ENCODE measurements at regions not wholly inside any gene's neighbourhood (a gene's known extent, or its start where the extent isn't known, plus 50 kb on each side); places are given as distances from the start of the nearest gene placed in this dataset.

DNA sequence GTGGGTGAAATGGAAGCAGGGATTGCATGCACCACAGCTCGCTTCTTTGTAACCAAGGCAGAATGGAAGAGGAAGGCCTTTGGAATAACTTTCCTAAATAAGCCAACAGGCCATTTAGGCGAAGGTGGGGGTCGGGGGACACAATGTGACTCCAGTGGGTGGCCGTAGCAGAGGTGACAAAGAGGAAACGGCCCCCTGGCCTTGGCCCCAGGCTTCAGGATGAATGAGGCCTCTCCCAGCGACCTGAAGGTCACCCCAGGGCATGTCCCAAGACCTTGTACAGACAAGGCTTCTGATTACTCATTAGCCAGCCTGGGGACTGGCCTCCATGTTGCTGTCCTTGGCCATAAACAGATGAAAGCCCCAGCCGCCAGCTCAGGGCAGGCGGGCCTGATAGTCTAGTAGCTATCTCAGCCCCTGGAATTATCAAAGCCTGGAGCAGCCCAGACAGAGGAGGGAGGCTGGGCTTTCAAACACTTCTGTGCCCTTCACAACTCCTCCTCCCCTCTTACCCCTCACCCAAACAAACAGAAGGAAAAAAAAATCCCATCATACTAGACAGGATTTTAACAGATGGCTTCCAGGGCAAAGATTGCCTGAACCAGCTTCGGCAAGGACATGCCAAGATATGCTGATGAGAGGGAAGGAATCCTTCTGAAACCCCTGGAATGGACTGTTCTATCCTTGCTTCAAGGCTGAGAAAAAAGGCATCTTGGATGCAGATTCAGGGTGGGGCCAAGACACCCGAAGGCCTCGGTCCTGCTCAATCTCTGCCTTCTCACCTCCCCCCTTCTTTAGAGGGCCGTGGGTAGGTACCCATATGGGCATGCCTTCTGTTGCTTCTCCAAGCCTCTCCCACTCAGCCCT is 142.3 kb upstream of the PARP11 start:
- DNase-seq (ENCODE audit: low spot score), result no peak

DNA sequence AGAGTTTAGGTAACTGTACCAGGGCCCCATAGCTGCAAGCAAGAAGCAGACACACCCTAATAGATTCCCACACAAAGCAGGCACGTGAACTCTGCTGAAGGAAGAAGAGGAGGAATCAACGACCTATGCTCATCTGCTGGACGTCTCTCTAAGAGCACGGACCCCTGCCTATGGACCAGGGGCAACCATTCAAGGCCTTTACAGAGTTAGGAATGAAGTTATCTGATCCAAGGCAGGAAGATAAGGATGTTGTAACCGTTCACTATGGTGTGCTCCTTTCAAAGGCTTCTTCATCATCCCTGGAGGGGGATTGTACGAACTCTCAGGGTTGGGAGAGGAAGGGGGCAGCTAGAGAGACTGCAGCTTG is 141.6 kb upstream of the PARP11 start:
- no peak for DNase-seq (ENCODE audit: low spot score)

DNA sequence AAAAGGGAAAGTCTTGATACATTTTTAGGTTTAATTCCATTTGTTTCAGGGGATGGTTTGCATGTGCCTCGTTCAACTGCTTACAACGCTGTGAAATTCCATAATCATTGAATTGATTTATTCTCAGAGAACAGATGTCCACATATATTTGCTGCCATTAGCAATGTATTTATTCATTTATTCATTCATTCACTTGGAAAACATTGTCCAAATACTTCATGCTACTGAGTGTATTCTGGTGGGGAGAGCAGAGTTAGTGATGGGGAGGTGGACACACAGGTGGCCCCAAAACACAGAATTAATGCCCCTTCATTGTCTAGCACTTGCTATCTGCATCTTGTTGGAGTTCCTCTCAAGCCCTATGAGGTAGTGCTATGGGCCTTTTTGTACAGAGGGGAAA is 141.2 kb upstream of the PARP11 start:
- no peak for DNase-seq (ENCODE audit: low spot score)

DNA sequence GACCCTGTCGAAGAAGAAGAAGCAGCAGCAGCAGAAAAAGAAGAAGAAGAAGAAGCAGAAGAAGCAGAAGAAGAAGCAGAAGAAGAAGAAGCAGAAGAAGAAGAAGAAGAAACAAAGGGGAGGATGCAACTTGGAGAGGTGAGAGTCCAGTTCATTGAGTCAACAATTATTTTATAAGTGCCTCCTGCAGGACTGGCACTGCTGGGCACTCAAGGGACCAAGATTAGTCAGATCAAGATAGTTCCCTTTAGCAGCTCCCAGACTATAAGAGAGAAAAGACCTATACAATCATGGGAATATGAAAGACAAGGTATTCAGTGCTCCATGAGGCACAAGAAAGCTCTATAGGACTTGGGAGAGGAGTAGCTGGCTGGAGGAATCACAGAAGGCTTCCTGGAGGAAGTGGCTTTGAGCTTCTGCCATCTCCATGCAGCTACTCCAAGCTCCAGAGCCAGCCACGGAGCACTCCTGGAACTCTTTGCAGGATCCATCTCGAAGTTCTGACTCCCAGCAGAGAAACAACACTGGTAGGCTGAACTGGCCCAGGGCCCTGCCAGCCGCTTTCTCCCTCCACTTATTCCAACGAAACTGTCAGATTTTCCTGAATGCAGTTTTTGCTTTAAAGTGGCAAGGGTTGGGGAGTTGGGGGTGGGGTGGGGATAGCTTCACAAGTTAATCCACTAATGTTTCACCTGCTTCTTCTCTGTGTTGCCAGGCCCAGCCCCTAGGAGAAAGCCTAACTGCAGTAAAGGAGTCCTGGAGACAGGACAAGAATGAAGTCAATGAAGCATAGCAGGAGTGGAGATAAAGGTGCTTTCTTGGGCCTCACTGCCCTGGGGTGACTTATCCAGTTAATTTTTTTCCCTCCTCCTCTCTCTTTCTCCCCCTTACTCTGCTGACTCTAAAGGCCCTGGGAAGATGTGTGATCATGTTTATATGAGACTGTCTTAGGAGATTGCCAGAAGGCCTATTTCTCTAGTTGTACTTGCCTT is 140.1 kb upstream of the PARP11 start:
- DNase-seq (ENCODE audit: low spot score), result no peak

DNA sequence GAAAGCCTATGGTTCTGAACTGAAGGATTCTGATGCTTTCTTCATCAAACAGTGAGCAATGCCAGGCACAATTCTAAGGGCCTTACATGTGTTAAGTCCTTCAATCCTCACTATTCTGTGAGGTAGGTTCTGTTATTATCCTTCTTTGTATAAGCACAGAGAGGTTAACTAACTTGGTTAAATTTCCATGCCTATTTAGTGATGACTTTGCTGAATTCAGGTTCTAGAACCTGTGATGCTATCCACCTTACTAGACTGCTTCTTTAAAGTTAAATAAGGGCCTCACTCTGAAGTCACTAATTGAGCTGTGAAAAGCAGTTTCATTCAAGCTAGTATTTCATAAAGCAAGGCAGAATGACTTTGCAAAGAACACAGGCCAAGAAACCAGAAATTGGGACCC is 138.9 kb upstream of the PARP11 start:
- no peak for DNase-seq (ENCODE audit: low spot score)

DNA sequence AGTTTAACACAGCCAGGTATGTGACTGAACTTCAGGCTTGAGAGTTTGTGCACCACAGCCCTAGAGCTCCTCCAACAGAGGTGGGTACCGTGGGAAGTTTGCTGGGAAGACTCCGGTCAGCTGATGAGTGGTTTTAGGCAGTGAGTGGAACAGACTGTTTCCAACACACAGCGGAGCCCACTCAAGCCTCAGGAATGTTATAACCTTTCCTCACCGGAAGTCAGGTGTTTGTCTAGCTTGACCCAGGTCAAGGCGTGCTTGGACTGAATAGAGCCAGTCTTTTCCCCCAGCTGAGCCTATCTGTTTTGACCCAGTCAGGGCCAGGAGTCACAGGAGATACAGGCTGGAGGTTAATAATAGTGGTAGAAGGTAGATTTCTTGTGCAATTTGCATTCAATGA is 138.4 kb upstream of the PARP11 start:
- no peak for DNase-seq (ENCODE audit: low spot score)

DNA sequence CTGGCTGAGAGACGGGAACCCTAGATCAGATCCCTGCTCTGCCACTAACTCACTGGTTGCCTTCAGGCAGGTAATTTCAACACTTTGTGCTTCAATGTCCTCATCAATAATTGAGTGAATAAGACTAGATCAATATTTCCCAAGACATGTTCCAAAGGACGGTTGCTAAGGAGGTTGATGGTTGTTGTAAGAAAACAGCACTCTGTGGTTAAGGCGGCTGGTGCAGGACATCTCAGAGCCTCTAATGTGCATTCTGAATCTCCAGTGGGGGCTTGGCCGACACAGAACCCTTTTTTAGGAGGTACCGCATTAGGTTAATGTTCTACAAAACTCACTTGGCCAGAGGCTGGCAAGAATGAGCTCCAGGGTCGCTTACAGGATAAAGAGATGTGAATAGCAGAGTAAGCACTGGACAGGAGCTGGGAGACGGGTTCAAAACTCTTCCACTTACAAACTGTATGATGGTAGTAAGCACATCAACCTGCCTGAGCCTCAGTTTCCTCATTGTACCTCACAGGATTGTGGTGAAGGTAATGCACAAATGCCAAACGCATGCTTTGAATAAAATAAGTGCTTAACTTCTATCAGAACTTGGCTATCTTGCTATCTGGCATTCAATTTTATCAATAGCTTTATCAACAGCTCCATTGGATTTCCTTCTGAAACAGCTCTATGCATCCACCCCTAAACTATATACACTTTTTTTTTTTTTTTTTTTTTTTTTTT is 136.9 kb upstream of the PARP11 start:
- DNase-seq (ENCODE audit: low spot score), result no peak

DNA sequence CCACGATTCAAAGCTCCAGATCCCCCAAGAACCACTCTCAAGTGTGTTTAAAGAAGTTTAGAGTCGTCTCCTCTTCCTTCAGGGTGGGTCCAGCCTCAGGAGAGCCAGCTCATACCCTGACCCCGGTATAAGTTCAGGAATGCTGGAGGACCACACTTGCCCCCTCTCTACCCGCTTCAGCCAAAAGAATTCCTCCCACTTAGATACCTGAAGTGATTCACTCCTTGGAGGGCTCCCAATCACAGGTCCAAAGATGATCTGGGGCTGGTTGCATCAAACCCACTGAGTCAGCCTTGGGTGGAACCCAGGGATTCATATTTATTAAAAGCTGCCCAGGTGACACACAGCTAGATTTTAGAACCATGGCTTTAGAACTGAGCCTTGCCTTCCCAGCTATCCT is 133.5 kb upstream of the PARP11 start:
- DNase-seq (ENCODE audit: low spot score), result no peak

DNA sequence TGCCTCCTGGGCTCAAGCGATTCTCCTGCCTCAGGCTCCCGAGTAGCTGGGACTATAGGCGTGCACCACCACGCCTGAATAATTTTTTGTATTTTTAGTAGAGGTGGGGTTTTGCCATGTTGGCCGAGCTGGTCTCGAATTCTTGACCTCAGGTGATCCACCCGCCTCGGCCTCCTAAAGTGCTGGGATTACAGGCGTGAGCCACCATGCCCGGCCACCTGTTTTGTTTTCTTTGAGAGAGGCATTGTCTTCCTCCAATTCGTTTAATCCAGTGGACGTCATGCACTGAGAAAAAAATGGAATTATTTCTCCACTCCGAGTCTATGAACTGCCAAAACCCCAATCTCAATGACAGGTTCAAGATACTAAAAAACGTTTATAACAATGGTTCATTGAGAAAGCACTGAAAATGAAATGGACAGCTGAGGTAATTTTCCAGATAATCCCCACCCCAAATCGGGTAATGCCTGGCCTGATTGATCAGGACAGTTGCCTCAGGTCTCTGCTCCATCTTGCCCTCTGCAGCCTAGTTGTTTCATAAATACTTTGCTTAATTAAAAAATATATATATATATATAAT is 132.7 kb upstream of the PARP11 start:
- DNase-seq (ENCODE audit: low spot score), result no peak

DNA sequence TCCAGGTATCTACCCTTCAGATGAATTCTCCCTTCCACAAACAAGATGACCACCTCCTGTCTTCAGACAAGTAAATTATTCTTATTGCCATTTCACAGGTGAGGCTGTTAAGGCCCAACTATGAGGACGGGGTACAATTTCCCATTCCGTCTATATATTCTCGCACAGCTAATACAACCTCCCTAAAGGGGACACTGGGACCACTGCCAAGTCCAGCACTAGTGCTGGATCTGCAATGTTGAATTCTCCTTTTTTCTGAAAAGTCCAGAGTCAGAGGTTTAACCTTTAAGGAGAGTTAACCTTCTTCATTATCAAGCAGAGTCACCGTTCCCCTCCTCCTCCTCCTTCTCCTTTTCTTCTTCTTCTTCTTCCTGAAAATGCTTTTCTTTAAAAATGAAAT is 130.4 kb upstream of the PARP11 start:
- no peak for DNase-seq (ENCODE audit: low spot score)

DNA sequence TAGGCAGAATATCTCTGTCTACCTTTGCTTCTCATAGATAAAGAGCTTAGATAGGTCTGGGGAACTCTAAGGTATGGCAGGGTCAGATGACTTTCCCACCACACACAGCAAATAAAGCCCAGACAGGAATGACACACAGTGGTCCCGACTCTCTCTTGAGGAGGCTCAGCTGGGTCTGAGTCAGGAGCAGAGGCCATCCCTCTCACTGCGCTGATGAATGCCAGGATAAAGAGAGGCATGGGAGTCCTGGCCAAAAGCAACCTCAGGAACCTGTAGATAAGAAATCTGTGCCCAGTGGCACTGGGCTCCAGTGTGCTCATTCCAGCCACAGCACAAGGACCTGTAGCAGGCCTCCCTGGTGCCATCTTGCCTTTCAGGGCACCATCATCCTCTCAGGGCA is 129.4 kb upstream of the PARP11 start:
- DNase-seq (ENCODE audit: low spot score), result no peak

DNA sequence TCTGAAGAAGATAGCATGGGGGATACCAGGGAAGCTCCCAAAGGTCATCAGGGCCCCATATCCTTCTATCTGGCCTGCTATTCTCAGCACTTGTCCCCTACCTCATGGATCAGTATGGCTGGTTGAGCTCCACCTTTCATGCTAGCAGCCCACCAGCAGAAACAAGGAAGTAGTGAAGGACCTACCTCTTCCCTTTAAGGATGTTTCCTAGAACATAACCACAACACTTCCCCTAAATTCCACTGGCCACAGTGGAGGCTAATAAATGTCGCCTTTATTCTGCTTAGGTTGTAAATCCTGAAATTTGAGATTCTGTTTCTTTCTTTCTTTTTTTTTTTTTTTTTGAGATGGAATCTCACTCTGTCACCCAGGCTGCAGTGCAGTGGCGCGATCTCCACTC is 128.6 kb upstream of the PARP11 start:
- no peak for DNase-seq (ENCODE audit: low spot score)

DNA sequence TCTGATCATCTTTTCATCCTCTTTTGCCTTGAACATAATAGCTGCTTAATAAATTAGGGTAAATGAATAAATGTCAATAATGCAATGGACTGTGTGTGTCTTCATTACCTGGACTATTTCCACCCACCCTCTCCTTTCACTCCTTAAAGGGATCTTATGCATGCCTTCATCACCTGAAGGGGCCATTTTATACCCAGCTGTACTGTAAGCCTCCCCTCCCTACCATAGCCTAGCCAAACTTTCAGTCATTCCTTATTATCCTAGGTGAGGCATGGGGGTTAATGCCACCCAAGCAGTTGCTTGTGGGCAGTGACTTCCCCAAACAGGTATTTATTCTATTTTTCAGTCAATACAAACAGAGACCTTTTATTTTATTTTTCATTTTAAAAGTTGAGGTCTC is 127.8 kb upstream of the PARP11 start:
- no peak for DNase-seq (ENCODE audit: low spot score)

DNA sequence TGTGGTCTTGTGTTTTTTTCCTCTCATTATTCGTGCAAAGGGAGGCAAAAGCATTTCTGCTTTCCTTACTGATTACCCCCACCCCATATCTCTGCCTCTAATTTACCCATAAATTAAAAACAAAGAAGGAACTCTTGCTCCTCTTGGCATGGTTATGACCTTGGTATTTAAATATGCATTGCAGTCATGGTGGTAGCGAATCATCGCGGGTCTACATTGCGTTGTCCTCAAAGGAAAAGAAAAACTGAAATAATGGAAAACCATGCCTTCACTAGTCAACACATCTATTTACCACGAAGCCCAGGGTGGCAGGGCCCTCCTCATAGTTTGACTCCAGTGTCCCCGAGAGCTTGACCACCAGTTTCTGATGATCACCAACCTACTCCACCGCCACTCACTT is 126.7 kb upstream of the PARP11 start:
- DNase-seq (ENCODE audit: low spot score), result no peak

DNA sequence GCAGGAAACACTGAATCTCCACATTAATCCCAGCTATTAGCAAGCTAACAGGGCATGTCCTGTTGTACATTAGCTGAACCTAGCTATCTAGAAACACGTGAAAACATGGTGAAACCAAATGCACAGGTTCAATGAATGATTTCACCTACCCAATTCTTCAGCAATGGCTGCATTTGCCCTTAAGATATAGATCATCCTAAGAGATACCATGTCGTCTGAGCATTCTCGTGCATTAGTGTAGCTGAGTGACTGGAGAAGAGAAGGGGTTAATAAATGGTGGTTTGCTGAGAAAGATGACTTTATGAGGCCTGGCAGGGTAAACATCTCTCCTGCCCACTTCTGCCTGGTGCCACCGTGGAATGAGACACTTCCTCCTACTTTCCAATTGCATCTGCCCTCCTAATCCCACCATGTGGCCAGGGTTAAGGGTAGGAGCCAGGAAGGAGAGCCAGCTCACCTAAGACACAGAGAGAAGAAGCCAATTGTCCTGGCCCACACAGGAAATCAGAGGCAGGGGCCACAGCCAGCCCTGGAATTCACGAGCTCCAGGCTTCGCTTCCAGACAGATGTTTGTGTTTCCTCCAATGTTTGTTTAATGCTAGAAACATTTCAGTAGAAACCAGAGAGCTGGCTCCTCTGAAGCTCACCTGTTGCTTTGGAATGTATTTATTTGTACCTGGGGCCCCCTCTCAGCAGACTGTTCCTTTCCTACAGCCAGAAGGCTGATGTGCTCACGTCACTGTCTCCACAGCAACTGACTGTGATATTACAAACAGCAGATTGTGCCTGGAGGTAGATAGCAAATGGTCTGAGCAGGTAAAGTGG is 126.0 kb upstream of the PARP11 start:
- no peak for DNase-seq (ENCODE audit: low spot score)

DNA sequence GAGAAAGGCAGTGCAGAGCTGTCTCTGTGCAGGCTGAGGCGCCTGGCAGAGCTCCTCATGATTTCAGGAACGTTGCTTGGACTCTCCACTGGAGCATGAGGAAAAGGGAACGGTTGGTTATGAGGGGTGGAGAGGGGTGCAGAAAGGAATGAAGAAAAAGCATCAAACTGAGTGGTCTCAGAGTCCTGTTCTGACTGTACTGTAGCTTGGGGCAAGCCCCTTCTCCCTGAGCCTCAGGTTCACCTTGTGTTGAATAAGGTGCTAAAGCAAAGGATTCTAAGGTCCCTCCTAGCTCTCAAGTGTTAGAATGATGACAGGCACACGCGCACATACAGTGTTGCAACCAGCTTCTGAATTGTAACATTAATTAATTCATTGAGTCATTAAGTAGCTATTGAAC is 125.2 kb upstream of the PARP11 start:
- no peak for DNase-seq (ENCODE audit: low spot score)

DNA sequence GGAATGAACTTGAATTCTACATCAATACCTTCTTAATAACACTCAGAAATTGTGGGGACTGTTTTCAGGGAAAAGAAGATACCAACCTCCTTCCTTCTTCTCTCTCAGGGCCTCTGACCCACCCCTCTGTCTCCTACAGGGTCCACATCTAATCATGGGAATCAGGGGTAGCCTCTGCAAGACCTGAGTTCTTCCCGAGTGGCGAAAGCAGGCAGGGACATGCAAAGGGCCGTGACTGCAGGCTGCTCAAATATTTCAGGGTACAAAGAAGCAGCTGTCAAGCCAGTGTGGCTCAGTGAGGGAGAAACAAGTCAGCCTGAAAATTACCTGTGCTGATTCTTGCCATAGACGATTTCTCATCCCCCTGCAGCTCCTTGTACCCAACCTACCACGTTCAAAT is 123.1 kb upstream of the PARP11 start:
- no peak for DNase-seq (ENCODE audit: low spot score)

DNA sequence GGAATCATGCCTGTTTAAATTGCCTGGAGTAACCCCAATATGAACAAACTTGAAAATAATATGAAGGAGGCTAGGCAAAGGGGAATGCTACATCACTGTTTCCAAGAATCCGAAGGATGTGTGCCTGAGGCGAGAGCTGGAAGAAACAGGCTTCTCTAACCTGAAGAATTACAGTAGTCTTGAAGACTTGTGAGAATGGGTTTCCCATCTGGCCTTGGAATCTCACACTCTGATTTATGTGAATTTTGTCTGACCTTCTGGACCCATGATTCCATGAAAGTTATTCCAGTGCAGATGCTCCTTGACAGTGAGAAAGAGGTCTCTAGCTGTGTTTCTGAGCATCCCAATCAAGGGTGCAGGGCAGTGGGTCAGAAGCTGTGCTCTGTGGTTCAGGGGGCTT is 122.1 kb upstream of the PARP11 start:
- DNase-seq (ENCODE audit: low spot score), result no peak

DNA sequence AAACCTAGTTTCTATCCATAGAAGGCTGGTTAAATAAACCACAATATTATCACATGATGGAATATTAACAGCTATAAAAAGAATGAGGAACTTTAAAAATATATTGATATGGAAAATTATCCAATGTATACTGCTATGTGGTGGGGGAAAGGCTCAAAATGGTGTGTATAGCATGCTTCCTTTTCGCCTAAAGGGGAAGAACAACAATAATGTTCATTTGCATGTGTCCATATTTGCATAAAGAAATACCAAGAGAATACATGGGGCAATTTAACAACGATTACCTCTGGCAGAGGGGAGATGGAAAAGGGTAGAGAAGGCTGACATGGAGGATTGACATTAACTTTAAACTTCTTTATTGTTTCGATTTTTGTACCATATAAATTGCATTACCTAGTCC is 121.3 kb upstream of the PARP11 start:
- DNase-seq (ENCODE audit: low spot score), result no peak

DNA sequence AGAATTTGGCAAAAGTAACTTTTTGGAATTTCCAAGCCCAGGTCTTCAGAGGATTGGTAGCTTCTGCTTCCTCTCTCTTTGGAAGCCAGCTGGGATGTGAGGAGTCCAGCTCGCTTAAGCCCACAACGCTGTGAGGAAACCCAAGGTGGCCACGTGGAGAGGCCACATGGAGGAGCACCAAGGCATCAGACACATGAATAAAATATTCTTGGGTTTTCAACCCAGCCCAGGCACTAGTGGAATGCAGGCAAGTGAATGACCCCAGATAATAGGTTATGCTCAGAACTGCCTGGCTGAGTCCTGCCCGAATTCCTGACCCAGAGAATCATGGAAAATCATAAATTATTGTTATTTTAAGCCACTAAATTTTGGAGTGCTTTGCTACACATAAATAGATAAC is 119.7 kb upstream of the PARP11 start:
- DNase-seq (ENCODE audit: low spot score), result no peak

Data from NAMALWA (cell line).